AG09309 (cell line): ENCODE measurements at regions not wholly inside any gene's neighbourhood (a gene's known extent, or its start where the extent isn't known, plus 50 kb on each side); places are given as distances from the start of the nearest gene placed in this dataset.

Experiments
- DNase-seq: peaks from one replicate; pipeline ENCODE4 v3.0.0-alpha.2; 2010; ENCODE audit warnings: low read depth
- H3K4me3 ChIP-seq: 2 replicates; pipeline ENCODE4 v1.5.1; 2011; ENCODE audit warnings: mild to moderate bottlenecking, low read depth, low read length, moderate library complexity; ENCODE audit not compliant: control insufficient read depth
- CTCF ChIP-seq: IDR thresholded peaks from 2 replicates; pipeline ENCODE4 v1.5.1; 2011; ENCODE audit warnings: mild to moderate bottlenecking, low read depth, low read length, inconsistent platforms; ENCODE audit not compliant: insufficient read depth, control insufficient read depth; ENCODE audit errors: missing control alignments

- DNase-seq, result no peak
- no peak overlapping the region for H3K4me3 ChIP-seq
- no peak for TF ChIP-seq CTCF
These were observed 724.0 kb downstream of the LTN1 start for GRCh38 chr21:28268685-28269084.

DNA sequence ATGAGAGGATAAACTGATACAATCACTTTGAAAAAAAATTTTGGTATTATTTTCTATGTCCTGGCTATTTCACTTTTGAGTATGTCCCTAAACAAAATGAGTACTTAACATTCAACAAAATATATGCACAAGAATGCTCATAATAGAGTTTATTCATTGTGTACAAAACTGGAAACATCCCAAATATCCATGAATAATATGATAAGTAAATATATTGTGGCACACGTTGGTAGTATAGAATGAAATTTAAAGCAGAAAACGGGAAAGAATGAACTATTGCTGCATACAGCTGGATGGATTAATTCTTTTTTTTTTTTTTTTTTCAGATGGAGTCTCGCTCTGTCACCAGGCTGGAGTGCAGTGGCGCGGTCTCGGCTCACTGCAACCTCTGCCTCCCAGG, 725.2 kb downstream of the LTN1 start:
- DNase-seq, result no peak
- no peak for TF ChIP-seq CTCF
- H3K4me3 ChIP-seq, result no peak overlapping the region

DNA sequence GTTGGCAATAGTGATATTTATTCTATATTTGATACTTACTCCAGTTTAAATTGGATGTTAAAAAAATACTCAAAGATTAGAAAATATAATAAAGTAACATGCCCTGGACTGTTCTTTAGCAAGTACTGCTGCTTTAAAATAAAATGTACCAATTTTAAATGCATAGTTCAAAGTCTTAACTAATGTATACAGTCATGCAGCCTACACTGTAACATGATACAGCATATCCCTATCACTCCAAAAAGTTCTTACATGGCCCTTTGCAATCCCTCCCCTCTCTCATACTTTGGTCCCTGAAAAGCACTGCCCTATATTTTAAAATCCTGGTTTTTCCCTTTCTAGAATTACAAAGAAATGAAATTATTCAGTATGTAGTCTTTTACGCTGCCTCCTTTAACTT, 726.6 kb downstream of the LTN1 start:
- DNase-seq, result no peak
- no peak for TF ChIP-seq CTCF
- no peak overlapping the region for H3K4me3 ChIP-seq

- H3K4me3 ChIP-seq, result no peak overlapping the region
- no peak for TF ChIP-seq CTCF
- no peak for DNase-seq
These were observed 728.7 kb downstream of the LTN1 start for GRCh38 chr21:28263974-28264373.

- TF ChIP-seq CTCF, result no peak
- H3K4me3 ChIP-seq, result no peak overlapping the region
- DNase-seq, result peak; percentile 17
These were observed 731.4 kb downstream of the LTN1 start for GRCh38 chr21:28261298-28261697.

DNA sequence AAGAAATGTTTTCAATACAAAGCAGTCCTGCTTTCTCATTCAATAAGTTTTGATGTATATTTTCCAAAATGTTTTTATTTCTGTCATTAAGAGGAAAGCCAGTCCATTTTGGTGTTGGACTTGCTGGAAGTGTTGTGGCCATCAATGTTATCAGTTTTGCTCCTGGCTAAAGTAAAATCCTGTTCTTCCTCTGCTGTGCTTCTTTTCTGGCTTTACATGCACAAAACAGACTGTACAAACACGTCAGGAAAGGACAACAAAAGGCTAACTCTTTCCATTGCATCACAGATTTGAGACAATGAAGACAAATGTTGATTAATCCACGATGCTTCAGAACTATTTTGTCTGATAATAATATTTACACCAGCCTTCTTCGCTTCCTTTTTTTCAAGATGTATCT, 735.4 kb downstream of the LTN1 start:
- no peak for DNase-seq
- no peak for TF ChIP-seq CTCF
- H3K4me3 ChIP-seq, result no peak overlapping the region

- H3K4me3 ChIP-seq, result no peak overlapping the region
- no peak for TF ChIP-seq CTCF
- no peak for DNase-seq
These were observed 735.8 kb downstream of the LTN1 start for GRCh38 chr21:28256837-28257236.
